ENCODE measurements at regions not wholly inside any gene's neighbourhood (a gene's known extent, or its start where the extent isn't known, plus 50 kb on each side); places are given as distances from the start of the nearest gene placed in this dataset.

DNA sequence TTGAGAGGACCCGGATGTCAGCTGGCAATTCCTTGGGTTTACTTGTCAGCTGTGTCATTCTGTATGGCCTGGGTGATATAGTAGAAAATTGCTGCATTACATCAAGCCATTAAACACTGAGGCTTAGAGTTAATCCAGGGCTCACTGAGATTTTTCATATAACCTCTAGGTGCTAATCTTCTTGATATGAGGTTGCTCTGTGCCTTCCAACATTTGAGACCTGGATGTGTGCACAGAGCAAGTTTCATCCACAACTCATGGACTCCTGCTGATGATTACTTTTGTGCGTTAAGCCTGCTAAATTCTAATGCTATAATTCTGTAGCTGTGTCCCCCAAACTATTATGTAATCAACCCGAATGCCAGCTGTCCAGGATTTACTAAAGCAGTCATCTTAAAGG is 178.4 kb upstream of the CDH20 start (continued):
- TF ChIP-seq RXRA (IDR thresholded peaks at IDR 0.05; ENCODE audit: insufficient read depth, low read depth, low read length) (no peak), BACH1 (IDR thresholded peaks at IDR 0.05; ENCODE audit: low read length) (no peak), TAF1 (IDR thresholded peaks at IDR 0.05; ENCODE audit: low read depth, low read length) (no peak)

All from H1 (cell line).